ENCODE measurements at regions not wholly inside any gene's neighbourhood (a gene's known extent, or its start where the extent isn't known, plus 50 kb on each side); places are given as distances from the start of the nearest gene placed in this dataset.

DNA sequence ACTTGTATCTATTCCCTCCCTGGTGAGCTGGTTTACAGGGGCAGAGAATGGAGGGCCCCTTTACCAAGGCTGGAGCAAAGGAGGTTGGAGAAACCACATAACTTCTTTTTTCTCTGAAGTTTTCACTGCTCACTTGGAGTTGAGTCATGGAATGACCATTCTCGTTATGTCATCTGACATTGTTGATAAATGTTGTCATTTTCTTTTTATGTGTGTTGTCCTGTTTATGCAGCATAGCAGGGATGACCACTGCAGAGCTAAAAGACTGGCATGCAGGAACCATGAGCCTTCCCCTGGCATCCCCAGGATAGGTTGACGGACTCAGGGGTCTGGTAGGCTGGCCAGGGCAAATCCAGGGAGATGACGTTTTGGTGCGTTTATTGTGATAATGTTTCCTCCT is 256.8 kb upstream of the DDHD1 start:
- Mint-ChIP-seq H3K4me3 (no peak overlapping the region), H3K4me1 (no peaks in the 10 kb centered on the region), H3K27ac (no peak overlapping the region), H3K27me3 (no peaks in the 10 kb centered on the region), H3K9me3 (ENCODE audit: insufficient read depth) (no peaks in the 10 kb centered on the region)
- Histone ChIP-seq H3K27ac (ENCODE audit: low read length in 2 of 2) (no peak overlapping the region), H4K20me1 (ENCODE audit: control insufficient read depth, insufficient read depth, low read length, poor library complexity, severe bottlenecking) (no peaks in the 10 kb centered on the region), H3K27me3 (replicated peaks in 1 of 4; ENCODE audit: control extremely low read depth in 1 of 4, control insufficient read depth in 3 of 4, insufficient read depth in 4 of 4, low read length in 3 of 4) (no peaks in the 10 kb centered on the region), H2AFZ (ENCODE audit: insufficient read depth, low read depth, low read length, poor library complexity, severe bottlenecking) (no peak overlapping the region), H3K36me3 (replicated peaks in 1 of 2; ENCODE audit: control extremely low read depth in 1 of 2, control insufficient read depth in 1 of 2, extremely low read depth in 1 of 2, insufficient read depth in 2 of 2, low read length in 1 of 2) (no peaks in the 10 kb centered on the region), H3K4me2 (replicated peaks; ENCODE audit: low read depth, low read length, poor library complexity, severe bottlenecking) (no peak overlapping the region), H3K79me2 (ENCODE audit: control insufficient read depth, insufficient read depth, low read length) (no peaks in the 10 kb centered on the region), H3K4me1 (ENCODE audit: control insufficient read depth in 2 of 2, insufficient read depth in 2 of 2, low read length in 2 of 2) (no peaks in the 10 kb centered on the region), H3K9ac (ENCODE audit: low read length) (no peak overlapping the region), H3K9me3 (ENCODE audit: control extremely low read depth in 1 of 3, control insufficient read depth in 2 of 3, insufficient read depth in 1 of 3, low read length in 2 of 3) (peaks cover 0 to 3% (median 0%) of the 10 kb centered on the region in 3 donors), H3K4me3 (ENCODE audit: control extremely low read depth in 1 of 5, extremely low read depth in 1 of 5, insufficient read depth in 1 of 5, low read depth in 2 of 5, low read length in 4 of 5) (no peak overlapping the region)
- ChIA-PET POLR2A (no interaction called here), CTCF (interaction anchor here (0.9 kb wide), 1 partner anchor 23 kb away, joined by 3 read pairs; no protein-coding TSS in a partner anchor)
- TF ChIP-seq, protein P1, sequence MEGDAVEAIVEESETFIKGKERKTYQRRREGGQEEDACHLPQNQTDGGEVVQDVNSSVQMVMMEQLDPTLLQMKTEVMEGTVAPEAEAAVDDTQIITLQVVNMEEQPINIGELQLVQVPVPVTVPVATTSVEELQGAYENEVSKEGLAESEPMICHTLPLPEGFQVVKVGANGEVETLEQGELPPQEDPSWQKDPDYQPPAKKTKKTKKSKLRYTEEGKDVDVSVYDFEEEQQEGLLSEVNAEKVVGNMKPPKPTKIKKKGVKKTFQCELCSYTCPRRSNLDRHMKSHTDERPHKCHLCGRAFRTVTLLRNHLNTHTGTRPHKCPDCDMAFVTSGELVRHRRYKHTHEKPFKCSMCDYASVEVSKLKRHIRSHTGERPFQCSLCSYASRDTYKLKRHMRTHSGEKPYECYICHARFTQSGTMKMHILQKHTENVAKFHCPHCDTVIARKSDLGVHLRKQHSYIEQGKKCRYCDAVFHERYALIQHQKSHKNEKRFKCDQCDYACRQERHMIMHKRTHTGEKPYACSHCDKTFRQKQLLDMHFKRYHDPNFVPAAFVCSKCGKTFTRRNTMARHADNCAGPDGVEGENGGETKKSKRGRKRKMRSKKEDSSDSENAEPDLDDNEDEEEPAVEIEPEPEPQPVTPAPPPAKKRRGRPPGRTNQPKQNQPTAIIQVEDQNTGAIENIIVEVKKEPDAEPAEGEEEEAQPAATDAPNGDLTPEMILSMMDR (IDR thresholded peaks at IDR 0.05), result no peak
- TF ChIP-seq EZH2 (IDR thresholded peaks at IDR 0.05; ENCODE audit: borderline replicate concordance, insufficient read depth, low read depth, low read length, poor library complexity, severe bottlenecking), result no peak
- no peak for DNase-seq
- ATAC-seq (ENCODE audit: low read depth), result no peak
- WGBS (ENCODE audit: insufficient coverage), result 79% methylated on average over 2 of the region's 4 CpGs
- intact Hi-C loops (cut with micrococcal nuclease), result no loop called here

DNA sequence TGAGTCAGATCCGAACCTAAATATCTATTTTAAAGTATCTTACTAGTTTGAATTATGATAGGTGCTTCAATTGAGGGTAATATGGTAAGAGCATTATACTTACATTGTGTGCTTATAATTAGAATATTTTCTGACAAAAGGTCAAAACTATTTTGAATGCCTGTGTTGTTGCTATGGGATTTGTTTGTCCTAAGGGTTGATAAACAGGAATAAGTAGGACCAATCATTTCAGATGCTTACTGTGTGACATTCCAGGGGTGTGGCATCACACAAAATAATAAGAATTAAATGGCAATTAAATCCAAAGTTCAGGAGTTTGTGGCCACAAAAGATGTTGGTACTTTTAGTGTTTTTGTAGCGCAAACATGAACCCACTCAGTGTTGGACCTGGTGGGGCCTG is 256.2 kb upstream of the DDHD1 start:
- no peaks in the 10 kb centered on the region for H3K9me3 Mint-ChIP-seq (ENCODE audit: insufficient read depth)
- CTCF ChIA-PET, result interaction anchor here (0.9 kb wide), 1 partner anchor 24 kb away, joined by 3 read pairs; no protein-coding TSS in a partner anchor
- H3K36me3 ChIP-seq (replicated peaks in 1 of 2; ENCODE audit: control extremely low read depth in 1 of 2, control insufficient read depth in 1 of 2, extremely low read depth in 1 of 2, insufficient read depth in 2 of 2, low read length in 1 of 2), result no peaks in the 10 kb centered on the region
- no peaks in the 10 kb centered on the region for H3K4me1 Mint-ChIP-seq
- no peak overlapping the region for H3K27ac Mint-ChIP-seq
- ATAC-seq (ENCODE audit: low read depth), result no peak
- H3K27me3 ChIP-seq (replicated peaks in 1 of 4; ENCODE audit: control extremely low read depth in 1 of 4, control insufficient read depth in 3 of 4, insufficient read depth in 4 of 4, low read length in 3 of 4), result no peaks in the 10 kb centered on the region
- peaks cover 0 to 3% (median 0%) of the 10 kb centered on the region in 3 donors for H3K9me3 ChIP-seq (ENCODE audit: control extremely low read depth in 1 of 3, control insufficient read depth in 2 of 3, insufficient read depth in 1 of 3, low read length in 2 of 3)
- H3K4me2 ChIP-seq (replicated peaks; ENCODE audit: low read depth, low read length, poor library complexity, severe bottlenecking), result no peak overlapping the region
- H3K9ac ChIP-seq (ENCODE audit: low read length), result no peak overlapping the region
- H3K4me3 ChIP-seq (ENCODE audit: control extremely low read depth in 1 of 5, extremely low read depth in 1 of 5, insufficient read depth in 1 of 5, low read depth in 2 of 5, low read length in 4 of 5), result no peak overlapping the region
- POLR2A ChIA-PET, result no interaction called here
- no peak for TF ChIP-seq EZH2 (IDR thresholded peaks at IDR 0.05; ENCODE audit: borderline replicate concordance, insufficient read depth, low read depth, low read length, poor library complexity, severe bottlenecking)
- TF ChIP-seq, protein P1 (IDR thresholded peaks at IDR 0.05), result no peak
- no peak for DNase-seq
- no peak overlapping the region for H3K4me3 Mint-ChIP-seq
- H3K27ac ChIP-seq (ENCODE audit: low read length in 2 of 2), result no peak overlapping the region
- intact Hi-C loops (cut with micrococcal nuclease), result no loop called here
- no peaks in the 10 kb centered on the region for H3K79me2 ChIP-seq (ENCODE audit: control insufficient read depth, insufficient read depth, low read length)
- H3K27me3 Mint-ChIP-seq, result no peaks in the 10 kb centered on the region
- WGBS (ENCODE audit: insufficient coverage), result no CpG with 5 or more reads among the region's 2 CpGs
- no peak overlapping the region for H2AFZ ChIP-seq (ENCODE audit: insufficient read depth, low read depth, low read length, poor library complexity, severe bottlenecking)
- H3K4me1 ChIP-seq (ENCODE audit: control insufficient read depth in 2 of 2, insufficient read depth in 2 of 2, low read length in 2 of 2), result no peaks in the 10 kb centered on the region
- H4K20me1 ChIP-seq (ENCODE audit: control insufficient read depth, insufficient read depth, low read length, poor library complexity, severe bottlenecking), result no peaks in the 10 kb centered on the region

Measured in B cell (primary cell).